Inflammatory macrophage (primary cell): ENCODE measurements at regions not wholly inside any gene's neighbourhood (a gene's known extent, or its start where the extent isn't known, plus 50 kb on each side); places are given as distances from the start of the nearest gene placed in this dataset.

Experiments used
- DNase-seq, 2 donors: peaks; one replicate each; pipeline ENCODE4 v3.0.0-alpha.2; 2020 to 2022

DNA sequence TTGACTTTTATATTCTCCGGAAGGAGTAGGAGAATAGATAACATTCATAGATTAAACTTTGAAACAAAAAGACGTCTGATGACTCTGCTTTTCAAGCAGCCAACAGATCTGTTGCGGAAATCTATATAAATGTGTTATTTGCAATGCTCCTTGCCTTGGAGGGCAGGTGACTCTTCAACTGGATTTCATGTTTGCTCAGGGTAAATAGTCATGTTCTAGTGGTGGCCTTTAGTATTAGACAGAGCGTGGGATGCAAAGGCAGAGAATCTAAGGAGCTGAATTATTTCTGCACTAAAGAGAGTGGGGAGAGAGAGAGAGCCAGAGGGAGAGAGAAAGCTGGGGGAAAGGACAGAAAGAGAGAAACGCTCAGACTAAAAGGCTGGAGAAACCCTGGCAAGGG, 454.3 kb downstream of the AJAP1 start:
- no peak for DNase-seq

- no peak for DNase-seq
Observed at GRCh38 chr1:5105744-5106143, 451.3 kb downstream of the AJAP1 start.

DNA sequence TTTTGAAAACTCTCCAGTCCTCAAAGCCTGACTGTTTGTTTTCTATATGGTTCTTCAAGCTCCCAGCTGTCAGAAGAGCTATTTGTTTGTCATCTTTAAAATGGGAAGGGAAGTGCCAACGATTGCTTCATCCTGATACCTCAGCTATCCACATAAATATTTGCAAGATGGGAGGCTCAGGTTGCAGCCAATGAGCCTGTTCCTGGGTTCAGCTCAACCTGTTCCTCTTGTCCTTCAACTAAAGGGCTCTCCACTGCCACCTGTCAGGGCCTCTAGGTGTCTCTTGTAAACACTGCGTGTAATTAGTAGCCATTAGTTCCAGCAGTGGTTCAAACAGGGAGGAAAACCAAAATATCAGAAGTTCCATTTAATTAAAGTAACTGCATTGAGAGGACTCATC, 445.1 kb downstream of the AJAP1 start:
- DNase-seq: no peak

- no peak for DNase-seq
Observed at GRCh38 chr1:5098981-5099385, 444.6 kb downstream of the AJAP1 start.

DNA sequence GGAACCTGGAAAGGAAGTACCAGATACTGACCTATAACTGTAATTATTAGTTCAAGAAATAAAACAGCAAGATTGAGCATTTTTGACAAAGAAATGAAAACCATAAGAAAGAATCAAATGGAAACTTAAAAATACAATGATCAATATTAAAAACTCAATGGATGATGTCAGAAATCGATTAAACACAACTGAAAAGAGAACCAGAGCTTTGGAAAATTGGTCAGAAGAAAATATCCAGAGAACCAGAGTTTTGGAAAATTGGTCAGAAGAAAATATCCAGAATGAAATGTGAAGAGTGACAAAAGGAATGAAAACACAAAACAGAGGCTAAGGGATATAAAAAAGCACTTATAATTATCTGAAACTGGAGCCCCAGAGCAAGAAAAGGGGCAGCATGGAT, 438.6 kb downstream of the AJAP1 start:
- DNase-seq: no peak

DNA sequence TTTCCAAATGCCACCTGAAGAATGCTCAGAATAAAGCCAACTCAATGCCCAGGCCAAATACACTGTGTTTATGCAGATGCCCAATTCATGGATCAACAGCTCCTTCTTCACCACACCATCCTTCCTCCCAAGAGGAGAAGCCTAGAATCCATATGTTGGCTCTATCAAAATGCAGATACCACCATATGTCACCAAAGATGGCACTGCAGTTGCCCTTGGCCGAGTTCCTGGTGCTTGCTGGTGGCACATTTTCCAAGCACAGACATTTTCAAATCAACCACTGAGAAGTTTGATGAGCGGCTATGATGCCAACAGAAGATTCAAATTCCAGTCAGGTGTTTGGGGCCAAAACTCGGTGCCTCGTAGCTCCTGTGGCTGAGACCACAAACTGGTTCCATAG, 430.3 kb downstream of the AJAP1 start:
- no peak for DNase-seq

DNA sequence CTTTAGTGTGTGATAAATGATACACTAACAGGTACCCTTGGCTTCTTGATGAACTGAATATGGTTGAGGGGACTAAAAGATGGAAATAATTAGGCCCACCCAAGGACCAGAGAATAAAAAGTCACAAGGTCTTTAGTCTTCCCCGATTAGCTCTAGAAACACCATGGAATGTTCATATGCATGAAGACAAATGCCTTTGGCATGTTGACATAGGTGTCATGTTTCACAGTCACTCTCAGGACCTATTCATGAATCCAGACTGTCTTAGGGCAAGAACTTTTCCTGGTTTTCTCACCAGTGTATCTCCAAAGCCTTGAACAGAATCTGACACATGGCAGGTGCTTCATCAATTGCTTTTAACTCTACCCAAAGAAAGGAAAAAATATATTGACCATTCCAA, 412.8 kb downstream of the AJAP1 start:
- DNase-seq: no peak

GRCh38 chr1:5053744-5054143, 399.3 kb downstream of the AJAP1 start:
- DNase-seq: no peak

GRCh38 chr1:5029136-5029535, 374.7 kb downstream of the AJAP1 start:
- no peak for DNase-seq

GRCh38 chr1:5012249-5012648, 357.8 kb downstream of the AJAP1 start:
- DNase-seq: no peak

DNA sequence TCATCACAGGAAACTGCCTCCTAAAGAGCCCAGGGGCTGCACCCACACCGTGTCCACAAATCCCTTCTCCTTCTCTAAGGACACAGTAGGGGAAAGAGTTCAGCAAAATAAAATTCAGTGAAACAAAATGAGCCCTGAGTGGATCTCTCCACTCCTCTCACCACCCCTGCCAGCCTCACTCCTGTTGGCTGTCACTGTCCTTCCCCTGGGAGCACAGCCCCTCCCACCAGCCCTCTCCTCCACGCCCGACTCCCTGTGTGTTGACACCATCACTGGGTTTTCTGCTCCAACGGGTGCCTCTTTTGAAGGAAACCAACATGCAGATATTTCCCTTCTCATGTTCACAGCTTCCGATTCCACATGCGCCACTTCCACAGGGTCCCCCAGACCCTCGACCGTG, 356.2 kb downstream of the AJAP1 start:
- no peak for DNase-seq

DNA sequence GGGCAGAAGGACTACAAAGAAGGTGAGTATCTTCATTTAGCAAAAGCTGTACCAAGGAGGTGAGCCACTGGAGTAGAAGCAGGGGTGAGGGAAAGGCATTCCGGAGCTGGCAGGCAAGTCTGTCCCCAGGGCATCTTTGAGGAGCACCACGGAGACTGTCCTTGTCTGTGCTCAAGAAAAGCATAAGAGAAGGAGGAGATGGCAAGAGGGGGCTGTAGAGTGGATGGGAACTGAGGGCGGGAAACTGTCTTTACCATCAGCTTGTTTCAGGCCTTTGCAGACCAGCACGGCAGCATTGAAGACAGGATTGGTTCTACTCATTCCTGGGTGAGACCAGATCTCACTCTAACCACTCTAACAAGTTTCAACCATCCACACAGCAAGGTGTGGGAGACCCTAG, 355.8 kb downstream of the AJAP1 start:
- no peak for DNase-seq

- DNase-seq: no peak
Observed at GRCh38 chr1:5009376-5010065, 355.1 kb downstream of the AJAP1 start.

- no peak for DNase-seq
Observed at GRCh38 chr1:5005171-5005570, 350.8 kb downstream of the AJAP1 start.

DNA sequence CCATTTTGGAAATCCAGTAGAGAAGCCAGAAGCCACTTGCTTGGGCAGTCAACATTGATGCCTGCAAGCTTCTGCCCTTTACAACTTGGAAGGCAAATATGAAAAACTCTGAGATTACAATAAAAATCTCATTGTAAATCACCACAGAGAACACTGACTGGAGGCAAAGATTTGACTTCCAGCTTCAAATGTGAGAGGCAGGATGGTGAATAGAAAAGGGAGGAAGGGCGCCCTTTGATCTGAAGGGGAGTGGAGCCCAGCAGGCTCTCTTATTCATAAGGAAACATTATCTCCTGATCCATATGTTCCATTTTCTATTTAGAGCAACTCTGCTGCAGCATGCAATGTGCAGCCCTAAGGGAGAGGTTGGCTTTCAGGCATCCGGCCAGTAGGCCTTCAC, 348.3 kb downstream of the AJAP1 start:
- no peak for DNase-seq

DNA sequence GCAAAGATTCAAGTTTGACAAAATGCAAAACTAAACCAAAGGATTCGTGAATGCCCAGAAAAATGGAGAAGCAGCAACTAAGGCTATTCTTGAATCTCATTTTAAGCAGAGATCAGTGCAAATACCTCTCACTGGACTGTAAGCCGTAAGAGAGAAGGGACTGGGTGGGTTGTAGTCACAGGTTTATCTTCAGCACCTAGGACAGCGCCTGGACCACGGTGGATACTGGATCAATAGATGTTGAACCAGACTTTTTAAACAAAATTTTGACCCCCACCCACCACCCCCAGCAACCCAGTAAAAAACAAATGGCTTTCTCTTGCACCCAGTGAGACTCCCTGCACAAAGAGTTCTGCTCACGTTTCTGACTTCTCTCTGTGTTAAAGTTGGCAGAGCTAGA, 347.1 kb downstream of the AJAP1 start:
- DNase-seq: no peak

DNA sequence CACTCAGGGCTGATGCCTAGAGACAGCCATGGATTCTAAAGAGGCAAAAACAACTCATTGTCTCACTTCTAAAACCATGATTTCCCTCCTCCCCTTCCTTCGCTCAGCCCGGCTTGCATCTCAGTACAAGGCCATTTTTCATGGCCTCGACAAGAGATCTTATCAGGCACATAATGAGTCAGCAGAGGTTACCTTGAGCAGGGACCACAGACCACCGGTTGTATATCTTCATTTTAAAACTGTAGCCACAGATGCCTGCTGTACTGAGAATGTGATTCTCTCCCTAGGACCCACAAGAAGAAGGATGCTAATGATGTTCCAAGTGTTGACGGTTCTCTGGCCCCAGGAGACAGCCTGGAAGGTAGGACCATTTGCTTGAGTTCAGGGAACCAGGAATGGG, 331.9 kb downstream of the AJAP1 start:
- DNase-seq: no peak

DNA sequence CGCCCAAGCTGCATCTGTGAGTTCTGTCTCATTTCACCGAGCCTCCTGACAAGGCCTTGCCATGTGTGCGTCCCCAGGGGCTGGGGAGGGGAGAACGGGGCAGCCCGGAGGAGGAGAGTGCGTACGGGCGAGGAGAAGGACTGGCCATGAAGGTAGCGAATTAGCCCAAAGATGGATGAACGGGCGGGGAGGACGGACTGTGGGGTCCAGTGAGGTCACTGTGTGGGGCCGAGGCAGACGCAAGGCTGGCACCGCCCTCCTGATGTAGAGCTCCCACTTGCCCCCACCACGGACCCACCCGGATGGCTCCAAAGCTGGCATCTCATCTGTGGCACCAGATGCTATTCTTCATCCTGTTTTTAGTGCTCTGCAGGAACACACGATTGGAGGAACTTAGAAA, 330.4 kb downstream of the AJAP1 start:
- DNase-seq: no peak

GRCh38 chr1:4980211-4980610, 325.8 kb downstream of the AJAP1 start:
- no peak for DNase-seq

GRCh38 chr1:4978660-4979390, 324.4 kb downstream of the AJAP1 start:
- DNase-seq: no peak

- DNase-seq: no peak
Observed at GRCh38 chr1:4977701-4978100, 323.3 kb downstream of the AJAP1 start.

- DNase-seq: no peak
Observed at GRCh38 chr1:4976859-4977440, 322.5 kb downstream of the AJAP1 start.

DNA sequence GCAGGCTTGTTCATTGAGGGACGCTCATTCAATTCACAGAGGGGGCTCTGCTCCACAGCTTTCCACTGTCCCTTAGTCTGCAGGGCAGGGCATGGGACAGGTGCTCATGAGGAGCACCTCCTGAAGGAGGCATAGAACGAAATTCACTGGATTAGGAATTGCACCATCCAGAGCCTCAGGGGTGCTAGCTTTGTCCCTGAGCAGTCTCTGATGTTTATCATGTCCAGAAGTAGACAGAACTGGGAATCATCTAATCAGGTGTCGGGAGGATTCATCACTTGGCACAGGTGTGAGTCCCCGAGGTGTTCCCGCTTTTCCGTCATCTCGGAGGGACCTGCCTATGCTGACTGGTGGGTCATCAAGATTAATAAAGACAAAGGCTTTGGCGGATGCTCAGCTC, 321.4 kb downstream of the AJAP1 start:
- DNase-seq: no peak

- DNase-seq: no peak
Observed at GRCh38 chr1:4974981-4975685, 320.7 kb downstream of the AJAP1 start.
